GM20000 (cell line): ENCODE measurements at regions not wholly inside any gene's neighbourhood (a gene's known extent, or its start where the extent isn't known, plus 50 kb on each side); places are given as distances from the start of the nearest gene placed in this dataset.

Experiments
- DNase-seq: peaks from one replicate; pipeline ENCODE4 v3.0.0; 2012; ENCODE audit warnings: low spot score
- TF ChIP-seq, protein P1 (sequence below): IDR thresholded peaks from 2 replicates; pipeline ENCODE4 v1.5.1; 2012; ENCODE audit warnings: mild to moderate bottlenecking, control low read depth; ENCODE audit errors: extremely low read depth, missing control alignments

DNA sequence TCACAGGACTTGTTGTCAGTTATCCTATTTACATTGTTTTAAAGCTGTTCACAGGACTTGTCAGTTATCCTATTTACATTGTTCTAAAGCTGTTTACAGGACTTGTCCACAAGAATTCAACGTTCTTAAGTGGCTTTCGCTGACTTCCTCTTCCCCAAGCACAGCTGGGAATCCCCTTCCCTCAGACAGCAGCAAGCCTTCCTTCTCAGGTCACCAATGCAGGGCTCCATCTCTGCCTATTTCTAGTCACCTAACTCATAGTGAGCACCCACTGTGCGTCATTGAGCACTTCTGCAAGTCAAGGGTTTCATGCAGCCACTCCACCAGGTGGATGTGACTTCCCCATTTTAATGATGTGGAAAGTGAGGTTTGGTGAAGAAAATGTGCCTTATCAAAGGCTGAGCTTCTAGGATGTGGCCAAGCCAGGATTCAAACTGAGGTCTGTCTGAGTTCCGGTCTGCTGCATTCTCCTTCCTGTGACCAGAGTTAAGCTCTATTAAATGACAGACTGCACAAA, 109.8 kb upstream of the ZNF462 start:
- TF ChIP-seq, protein P1, sequence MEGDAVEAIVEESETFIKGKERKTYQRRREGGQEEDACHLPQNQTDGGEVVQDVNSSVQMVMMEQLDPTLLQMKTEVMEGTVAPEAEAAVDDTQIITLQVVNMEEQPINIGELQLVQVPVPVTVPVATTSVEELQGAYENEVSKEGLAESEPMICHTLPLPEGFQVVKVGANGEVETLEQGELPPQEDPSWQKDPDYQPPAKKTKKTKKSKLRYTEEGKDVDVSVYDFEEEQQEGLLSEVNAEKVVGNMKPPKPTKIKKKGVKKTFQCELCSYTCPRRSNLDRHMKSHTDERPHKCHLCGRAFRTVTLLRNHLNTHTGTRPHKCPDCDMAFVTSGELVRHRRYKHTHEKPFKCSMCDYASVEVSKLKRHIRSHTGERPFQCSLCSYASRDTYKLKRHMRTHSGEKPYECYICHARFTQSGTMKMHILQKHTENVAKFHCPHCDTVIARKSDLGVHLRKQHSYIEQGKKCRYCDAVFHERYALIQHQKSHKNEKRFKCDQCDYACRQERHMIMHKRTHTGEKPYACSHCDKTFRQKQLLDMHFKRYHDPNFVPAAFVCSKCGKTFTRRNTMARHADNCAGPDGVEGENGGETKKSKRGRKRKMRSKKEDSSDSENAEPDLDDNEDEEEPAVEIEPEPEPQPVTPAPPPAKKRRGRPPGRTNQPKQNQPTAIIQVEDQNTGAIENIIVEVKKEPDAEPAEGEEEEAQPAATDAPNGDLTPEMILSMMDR = no peak
- peak; percentile 63 for DNase-seq

DNA sequence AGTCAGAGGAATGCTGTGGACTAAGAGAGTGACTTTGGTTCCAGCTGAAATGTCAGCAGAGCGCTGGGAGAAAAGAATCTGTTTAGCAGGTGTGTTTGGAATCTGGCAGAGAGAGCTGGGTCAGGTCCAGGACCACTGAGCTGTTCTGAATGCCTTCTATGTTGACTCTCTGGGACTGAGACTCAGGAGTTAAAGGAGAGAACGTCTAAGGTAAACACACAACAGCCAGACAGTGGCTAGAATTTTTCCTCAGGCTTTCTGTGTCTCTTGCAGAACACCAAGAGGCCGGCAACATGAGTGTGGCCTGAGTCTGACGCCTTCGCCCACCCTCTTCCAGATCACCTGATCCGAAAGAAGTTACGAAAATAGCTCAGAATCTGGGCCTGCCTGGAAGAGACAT, 107.2 kb upstream of the ZNF462 start:
- TF ChIP-seq, protein P1 = no peak
- DNase-seq = no peak

DNA sequence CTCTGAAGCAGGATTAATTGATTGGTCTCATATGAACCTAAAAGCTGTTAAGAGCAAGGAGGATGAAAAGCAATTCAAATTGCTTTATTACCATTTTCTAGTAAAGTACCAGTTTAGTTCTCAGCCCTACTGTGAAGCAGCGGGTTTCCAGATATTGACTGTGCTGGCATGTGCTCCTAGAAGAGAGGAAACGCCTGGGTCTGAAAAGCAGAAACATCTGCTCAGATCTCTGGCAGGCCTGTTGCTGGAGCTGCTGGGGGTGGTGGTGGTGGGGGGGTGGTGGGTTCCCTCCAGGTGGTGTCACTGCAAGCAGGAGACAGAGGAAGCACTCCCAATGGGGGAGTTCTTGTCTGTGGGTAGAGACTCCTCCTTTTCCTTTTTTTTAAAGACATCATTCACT, 105.5 kb upstream of the ZNF462 start:
- TF ChIP-seq, protein P1 = no peak

DNA sequence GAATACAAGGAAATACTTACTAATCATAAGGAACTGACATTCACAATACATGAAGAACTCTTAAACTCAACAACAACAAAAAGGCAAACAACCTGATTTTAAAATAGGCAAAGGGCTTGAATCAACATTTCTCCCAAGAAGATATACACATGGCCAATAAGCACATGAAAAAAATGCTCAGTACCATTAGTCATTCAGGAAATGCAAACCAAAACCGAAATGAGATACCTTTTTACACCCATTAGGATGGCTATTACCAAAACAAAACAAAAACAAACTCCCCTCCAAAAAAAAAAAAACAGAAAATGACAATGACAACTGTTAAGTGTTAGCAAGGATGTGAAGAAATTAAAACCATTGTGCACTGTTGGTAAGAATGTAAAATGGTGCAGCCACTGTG, 104.1 kb upstream of the ZNF462 start:
- TF ChIP-seq, protein P1 = no peak

More for the DNA sequence above, 105.5 kb upstream of the ZNF462 start:
- no peak for DNase-seq

DNA sequence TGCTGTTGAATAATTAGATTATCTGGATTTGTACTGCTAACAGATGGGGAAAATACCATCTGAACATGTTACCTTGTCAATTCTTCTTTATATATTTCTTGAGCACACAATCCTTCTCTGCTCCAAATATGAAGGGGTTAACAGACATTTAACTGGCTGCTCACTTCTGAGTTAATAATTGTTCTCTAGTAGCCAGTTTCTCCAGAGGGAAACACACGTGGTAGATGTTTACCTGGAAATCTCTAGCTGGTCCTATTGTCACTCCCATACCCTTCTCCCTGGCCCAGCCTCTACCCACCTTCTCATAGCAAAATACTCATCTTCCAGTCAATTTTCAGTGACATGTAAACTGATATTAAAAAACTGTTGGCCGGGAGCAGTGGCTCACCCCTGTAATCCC, 101.5 kb upstream of the ZNF462 start:
- no peak for DNase-seq
- TF ChIP-seq, protein P1 = no peak

More for the DNA sequence above, 104.1 kb upstream of the ZNF462 start:
- no peak for DNase-seq

DNA sequence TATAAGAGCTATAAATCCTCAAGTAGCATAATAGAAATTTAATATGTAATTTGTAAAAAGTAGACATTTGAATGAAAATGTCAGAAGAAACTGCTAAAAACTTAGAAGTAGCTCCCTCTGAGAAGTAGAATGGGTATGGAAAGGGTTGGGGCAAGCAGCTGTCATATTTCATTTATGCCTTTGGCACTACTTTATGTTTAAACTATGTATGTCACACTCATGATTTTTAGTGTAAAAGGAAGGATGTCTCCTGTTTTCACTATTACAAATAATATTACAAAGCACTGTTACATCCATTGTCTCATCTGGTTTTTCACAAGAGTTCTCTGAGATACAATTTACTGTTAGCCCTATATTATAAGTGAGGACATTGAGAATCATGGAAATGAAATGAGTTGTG, 96.3 kb upstream of the ZNF462 start:
- no peak for DNase-seq
- TF ChIP-seq, protein P1 = no peak

DNA sequence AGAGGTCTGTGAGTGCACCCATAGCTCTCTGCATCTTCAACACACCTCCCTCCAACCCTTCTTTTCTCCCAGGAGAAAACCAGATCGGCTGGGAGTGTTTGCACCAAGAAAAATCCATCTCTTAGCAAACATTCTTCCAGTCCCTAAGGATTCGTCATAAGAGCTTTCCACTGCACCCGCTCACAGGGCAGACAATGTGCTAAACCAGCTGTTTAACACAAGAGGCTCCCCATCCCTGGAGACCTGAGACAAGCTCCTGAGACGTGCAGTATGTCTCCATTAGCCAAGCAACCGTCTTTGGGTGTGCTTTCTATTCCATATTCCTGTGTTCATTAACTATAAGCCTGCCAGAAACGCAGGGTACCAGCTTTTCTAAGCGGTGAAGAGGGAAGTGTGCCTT, 93.6 kb upstream of the ZNF462 start:
- no peak for DNase-seq
- TF ChIP-seq, protein P1 = no peak
